B cell (primary cell): ENCODE measurements at regions not wholly inside any gene's neighbourhood (a gene's known extent, or its start where the extent isn't known, plus 50 kb on each side); places are given as distances from the start of the nearest gene placed in this dataset.

Experiments
- ATAC-seq: fragments of 200-7000 bp; cut with Tn5 transposase; one replicate; pipeline ENCODE4 v1.10.0; 2021; ENCODE audit warnings: low read depth, mild to moderate bottlenecking, moderate number of reproducible peaks, moderate library complexity
- CTCF ChIA-PET: fragments of 350-600 bp; sonication (Branson Sonifier 250); formaldehyde crosslinking; loops from one replicate; lab custom pipeline; 2021; ENCODE audit warnings: antibody characterized with exemption, inconsistent platforms; lab: Charles Lee
- POLR2A ChIA-PET: fragments of 350-600 bp; sonication (Branson Sonifier 250); formaldehyde crosslinking; loops from one replicate; lab custom pipeline; 2021; ENCODE audit warnings: antibody characterized with exemption; lab: Charles Lee
- DNase-seq: peaks from one replicate; pipeline ENCODE4 v3.0.0; 2013
- H2AFZ ChIP-seq: 2 replicates; pipeline ENCODE4 v1.6.1; 2012; ENCODE audit warnings: mild to moderate bottlenecking, low read depth, low read length; ENCODE audit not compliant: insufficient read depth, poor library complexity, severe bottlenecking
- H3K27ac ChIP-seq, 2 donors: 1 replicate in 1 of 2; 2 replicates in 1 of 2; pipeline ENCODE4 v1.5.1; 2012 to 2013; ENCODE audit warnings: low read length in 2 of 2, mild to moderate bottlenecking in 2 of 2, moderate library complexity in 1 of 2
- H3K27me3 ChIP-seq, 4 experiments: fragments of 200-600 bp in 1 of 4; sonication (generic) in 1 of 4; replicated peaks in 1 of 4; 1 replicate in 2 of 4; 2 replicates in 2 of 4; pipeline versions ENCODE4 v1.6.1 to v1.7.0; 2013 to 2016; ENCODE audit warnings: low read length in 3 of 4, mild to moderate bottlenecking in 2 of 4, mixed read lengths in 1 of 4, moderate library complexity in 1 of 4; ENCODE audit not compliant: insufficient read depth in 4 of 4, control insufficient read depth in 3 of 4; ENCODE audit errors: control extremely low read depth in 1 of 4
- H3K36me3 ChIP-seq, 2 experiments: replicated peaks in 1 of 2; 1 replicate in 1 of 2; 2 replicates in 1 of 2; pipeline versions ENCODE4 v1.6.1 to v1.7.1; 2013; ENCODE audit warnings: low read length in 1 of 2; ENCODE audit not compliant: insufficient read depth in 2 of 2, control insufficient read depth in 1 of 2; ENCODE audit errors: control extremely low read depth in 1 of 2, extremely low read depth in 1 of 2
- H3K4me1 ChIP-seq, 2 donors: fragments of 200-600 bp in 1 of 2; sonication (generic) in 1 of 2; 1 replicate in 1 of 2; 2 replicates in 1 of 2; pipeline versions ENCODE4 v1.5.1 to v1.6.1; 2013 to 2017; ENCODE audit warnings: low read length in 2 of 2; ENCODE audit not compliant: control insufficient read depth in 2 of 2, insufficient read depth in 2 of 2
- H3K4me2 ChIP-seq: replicated peaks from 2 replicates; pipeline ENCODE3; 2012; ENCODE audit warnings: mild to moderate bottlenecking, low read depth, low read length; ENCODE audit not compliant: poor library complexity, severe bottlenecking
- H3K4me3 ChIP-seq, 5 experiments: fragments of 200-600 bp in 1 of 5; sonication (generic) in 1 of 5; 1 replicate in 3 of 5; 2 replicates in 2 of 5; pipeline versions ENCODE4 v1.5.1 to v1.7.0; 2011 to 2016; ENCODE audit warnings: low read length in 4 of 5, mild to moderate bottlenecking in 4 of 5, low read depth in 2 of 5, control low read depth in 1 of 5, moderate library complexity in 1 of 5; ENCODE audit not compliant: insufficient read depth in 1 of 5; ENCODE audit errors: control extremely low read depth in 1 of 5, extremely low read depth in 1 of 5
- H3K79me2 ChIP-seq: fragments of 200-600 bp; sonication (generic); one replicate; pipeline ENCODE4 v1.6.0; 2016; ENCODE audit warnings: low read length; ENCODE audit not compliant: control insufficient read depth, insufficient read depth
- H3K9ac ChIP-seq: fragments of 200-600 bp; sonication (generic); 2 replicates; pipeline ENCODE4 v1.6.1; 2017; ENCODE audit warnings: mild to moderate bottlenecking, low read length, moderate library complexity
- H3K9me3 ChIP-seq, 3 donors: one replicate each; pipeline versions ENCODE4 v1.6.1 to v1.7.1; 2013; ENCODE audit warnings: low read length in 2 of 3; ENCODE audit not compliant: control insufficient read depth in 2 of 3, insufficient read depth in 1 of 3; ENCODE audit errors: control extremely low read depth in 1 of 3
- H4K20me1 ChIP-seq: 2 replicates; pipeline ENCODE4 v1.6.0; 2012; ENCODE audit warnings: mild to moderate bottlenecking, low read length; ENCODE audit not compliant: insufficient read depth, control insufficient read depth, poor library complexity, severe bottlenecking
- H3K27ac Mint-ChIP-seq: one replicate; pipeline ENCODE4 v1.8.0; 2021; ENCODE audit warnings: mixed read lengths
- H3K27me3 Mint-ChIP-seq: one replicate; pipeline ENCODE4 v1.8.0; 2021; ENCODE audit warnings: mixed read lengths
- H3K4me1 Mint-ChIP-seq: one replicate; pipeline ENCODE4 v1.8.0; 2021; ENCODE audit warnings: mixed read lengths
- H3K4me3 Mint-ChIP-seq: one replicate; pipeline ENCODE4 v1.8.0; 2021; ENCODE audit warnings: mixed read lengths
- H3K9me3 Mint-ChIP-seq: one replicate; pipeline ENCODE4 v1.8.0; 2022; ENCODE audit warnings: mixed read lengths; ENCODE audit not compliant: insufficient read depth
- EZH2 ChIP-seq: IDR thresholded peaks from 2 replicates; pipeline ENCODE4 v1.6.1; 2012; ENCODE audit warnings: borderline replicate concordance, low read depth, mild to moderate bottlenecking, moderate library complexity, low read length; ENCODE audit not compliant: insufficient read depth, poor library complexity, severe bottlenecking
- WGBS: methylation state at CpG from one replicate; pipeline ENCODE4 v1.1.5; 2013; ENCODE audit warnings: missing lambda C conversion rate; ENCODE audit not compliant: insufficient coverage; 5-methylcytosine and 5-hydroxymethylcytosine counted together
- intact Hi-C: fragments of 100-400 bp; cut with micrococcal nuclease; formaldehyde crosslinking; loops from one replicate; pipeline ENCODE4 v1.10.0; 2022
- TF ChIP-seq, protein P1 (sequence below): fragments of 200-600 bp; IDR thresholded peaks from one replicate; pipeline ENCODE4 v1.8.0; 2022; ENCODE audit warnings: antibody characterized with exemption, mild to moderate bottlenecking

DNA sequence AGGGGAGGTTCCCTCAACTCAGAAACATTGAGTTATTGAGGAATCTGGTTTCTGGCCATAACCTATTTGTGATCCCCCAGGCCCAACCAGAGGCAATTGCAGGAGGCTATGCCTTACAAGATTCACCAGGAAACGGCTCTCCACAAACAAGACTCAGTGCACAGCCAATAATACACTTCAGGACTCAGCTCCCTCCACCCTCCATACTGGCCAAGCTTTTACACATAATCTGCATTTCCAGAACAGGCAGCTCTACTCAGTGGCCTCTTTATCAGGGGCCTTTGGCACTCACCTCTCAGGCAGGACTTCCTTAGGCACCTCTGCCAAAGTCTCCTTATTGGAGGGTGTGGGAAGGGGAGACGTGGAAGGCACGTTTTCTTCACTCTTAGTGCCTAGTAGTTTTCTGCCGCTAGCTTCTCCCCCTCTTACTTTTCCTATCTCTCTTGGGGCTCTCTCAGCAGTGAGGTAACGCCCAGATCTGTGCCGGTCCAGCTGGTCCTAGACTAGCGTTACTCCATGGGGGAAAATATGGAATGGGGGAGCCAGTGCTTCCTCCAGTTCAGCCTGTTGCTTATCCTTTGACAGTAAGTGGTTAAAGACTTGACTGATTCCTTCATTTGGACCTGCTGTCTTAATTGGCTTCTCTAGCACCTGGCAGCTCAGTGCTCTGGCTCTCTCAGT lies 62.8 kb upstream of the ANO3 start:
- Histone ChIP-seq H3K4me1 (no peaks in the 10 kb centered on the region), H3K27ac (no peak overlapping the region), H4K20me1 (no peaks in the 10 kb centered on the region), H3K4me2 (no peak overlapping the region), H2AFZ (no peak overlapping the region), H3K79me2 (no peaks in the 10 kb centered on the region), H3K4me3 (no peak overlapping the region), H3K27me3 (no peaks in the 10 kb centered on the region), H3K9me3 (no peaks in the 10 kb centered on the region), H3K36me3 (no peaks in the 10 kb centered on the region), H3K9ac (no peak overlapping the region)
- WGBS, result 85% methylated on average over 4 of the region's 7 CpGs
- no peak overlapping the region for H3K4me3 Mint-ChIP-seq
- DNase-seq, result no peak
- H3K4me1 Mint-ChIP-seq, result no peaks in the 10 kb centered on the region
- intact Hi-C loops, result no loop called here
- ChIA-PET POLR2A (no interaction called here), CTCF (interaction anchor here (0.6 kb wide), 1 partner anchor 287 kb away, joined by 3 read pairs; no protein-coding TSS in a partner anchor)
- H3K9me3 Mint-ChIP-seq, result no peaks in the 10 kb centered on the region
- H3K27ac Mint-ChIP-seq, result no peak overlapping the region
- no peak for ATAC-seq
- TF ChIP-seq, protein P1, sequence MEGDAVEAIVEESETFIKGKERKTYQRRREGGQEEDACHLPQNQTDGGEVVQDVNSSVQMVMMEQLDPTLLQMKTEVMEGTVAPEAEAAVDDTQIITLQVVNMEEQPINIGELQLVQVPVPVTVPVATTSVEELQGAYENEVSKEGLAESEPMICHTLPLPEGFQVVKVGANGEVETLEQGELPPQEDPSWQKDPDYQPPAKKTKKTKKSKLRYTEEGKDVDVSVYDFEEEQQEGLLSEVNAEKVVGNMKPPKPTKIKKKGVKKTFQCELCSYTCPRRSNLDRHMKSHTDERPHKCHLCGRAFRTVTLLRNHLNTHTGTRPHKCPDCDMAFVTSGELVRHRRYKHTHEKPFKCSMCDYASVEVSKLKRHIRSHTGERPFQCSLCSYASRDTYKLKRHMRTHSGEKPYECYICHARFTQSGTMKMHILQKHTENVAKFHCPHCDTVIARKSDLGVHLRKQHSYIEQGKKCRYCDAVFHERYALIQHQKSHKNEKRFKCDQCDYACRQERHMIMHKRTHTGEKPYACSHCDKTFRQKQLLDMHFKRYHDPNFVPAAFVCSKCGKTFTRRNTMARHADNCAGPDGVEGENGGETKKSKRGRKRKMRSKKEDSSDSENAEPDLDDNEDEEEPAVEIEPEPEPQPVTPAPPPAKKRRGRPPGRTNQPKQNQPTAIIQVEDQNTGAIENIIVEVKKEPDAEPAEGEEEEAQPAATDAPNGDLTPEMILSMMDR, result no peak
- no peak for TF ChIP-seq EZH2
- no peaks in the 10 kb centered on the region for H3K27me3 Mint-ChIP-seq

DNA sequence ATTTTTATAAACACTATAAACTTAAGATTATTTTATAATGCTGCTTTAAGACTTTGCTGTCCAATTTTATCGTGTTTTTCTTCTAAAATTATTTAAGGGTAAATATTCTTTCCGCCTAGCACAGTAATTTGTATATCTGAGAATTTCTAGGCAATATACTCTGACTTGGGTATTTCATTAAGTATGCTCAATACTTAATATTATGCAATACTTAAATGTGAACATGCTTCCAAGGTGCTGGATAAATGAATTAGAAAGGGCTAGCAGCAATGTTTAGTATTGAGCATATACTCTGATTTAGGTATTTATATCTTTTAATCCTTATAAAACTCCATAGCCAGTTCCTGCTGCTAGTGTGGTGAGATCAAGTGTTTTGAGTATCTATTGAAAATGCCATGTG lies 60.3 kb upstream of the ANO3 start:
- ChIA-PET POLR2A (no interaction called here), CTCF (no interaction called here)
- no peak for TF ChIP-seq EZH2
- TF ChIP-seq, protein P1, result no peak
- no peaks in the 10 kb centered on the region for H3K27me3 Mint-ChIP-seq
- no peak for DNase-seq
- Histone ChIP-seq H3K4me1 (no peaks in the 10 kb centered on the region), H3K4me3 (no peak overlapping the region), H3K9ac (no peak overlapping the region), H4K20me1 (no peaks in the 10 kb centered on the region), H3K36me3 (no peaks in the 10 kb centered on the region), H3K4me2 (no peak overlapping the region), H2AFZ (no peak overlapping the region), H3K79me2 (no peaks in the 10 kb centered on the region), H3K9me3 (no peaks in the 10 kb centered on the region), H3K27me3 (no peaks in the 10 kb centered on the region), H3K27ac (no peak overlapping the region)
- no peaks in the 10 kb centered on the region for H3K9me3 Mint-ChIP-seq
- no CpG with 5 or more reads among the region's 2 CpGs for WGBS
- peaks cover under 1% of the 10 kb centered on the region for H3K4me1 Mint-ChIP-seq
- no peak for ATAC-seq
- intact Hi-C loops, result no loop called here
- H3K27ac Mint-ChIP-seq, result no peak overlapping the region
- H3K4me3 Mint-ChIP-seq, result no peak overlapping the region
